HCT116 (cell line): ENCODE measurements at regions not wholly inside any gene's neighbourhood (a gene's known extent, or its start where the extent isn't known, plus 50 kb on each side); places are given as distances from the start of the nearest gene placed in this dataset.
A peak's percentile ranks its signal among the peaks of the same experiment; 100 is the strongest.

Experiments used
- ATAC-seq: fragments of 200-7000 bp; cut with Tn5 transposase; 2 replicates; pipeline ENCODE4 v1.9.1; 2020; ENCODE audit warnings: mild to moderate bottlenecking, moderate library complexity
- BruUV-seq: library from RNA; stranded (reverse); fragments of 400-500 nt; replicated peaks from 2 replicates; lab custom pipeline; 2021; lab: Mats Ljungman, UMichigan
- CTCF ChIA-PET: fragments of 300-600 bp; sonication (Branson Sonifier 250); formaldehyde crosslinking; loops from one replicate; lab custom pipeline; 2021; ENCODE audit warnings: antibody characterized with exemption; lab: Charles Lee
- POLR2A ChIA-PET: fragments of 300-600, 350-600 bp; sonication (Branson Sonifier 250); formaldehyde crosslinking; loops from one replicate; lab custom pipeline; 2021; ENCODE audit warnings: antibody characterized with exemption; lab: Charles Lee
- RAD21 ChIA-PET, 2 experiments: fragments of 300-600 bp; sonication (Branson Sonifier 250); formaldehyde crosslinking; loops; one replicate each; lab custom pipeline; 2023; ENCODE audit warnings: low total read pairs in 2 of 2; ENCODE audit not compliant: uncharacterized antibody in 2 of 2, unreplicated experiment in 2 of 2, low non-redundant PET in 1 of 2; lab: Charles Lee
- DNase-seq: peaks from one replicate; pipeline ENCODE4 v3.0.0-alpha.2; 2010; ENCODE audit warnings: low read depth, low spot score
- H2AFZ ChIP-seq: fragments of 200-600 bp; shearing (Covaris generic), sonication (generic); 2 replicates; pipeline ENCODE4 v1.6.1; 2017; ENCODE audit warnings: low read depth, mixed run types, mixed read lengths, antibody characterized with exemption, low read length; ENCODE audit not compliant: poor library complexity, severe bottlenecking
- H3K27ac ChIP-seq: 2 replicates; pipeline ENCODE4 v1.5.1; 2012; ENCODE audit warnings: low read depth, low read length
- H3K27me3 ChIP-seq: fragments of 200-600 bp; sonication (generic); 2 replicates; pipeline ENCODE4 v1.6.1; 2016; ENCODE audit warnings: mixed run types, low read length, mixed read lengths; ENCODE audit not compliant: insufficient read depth
- H3K36me3 ChIP-seq, 2 experiments: fragments of 200-500 bp in 1 of 2; fragments of 200-600 bp in 1 of 2; sonication (Bioruptor generic) in 1 of 2; sonication (generic) in 1 of 2; 2 replicates each; pipeline versions ENCODE4 v1.5.1 to v1.6.1; 2014 to 2016; ENCODE audit warnings: low read length in 2 of 2, inconsistent platforms in 1 of 2, mixed read lengths in 1 of 2, mixed run types in 1 of 2; ENCODE audit not compliant: insufficient read depth in 2 of 2, control insufficient read depth in 1 of 2
- H3K4me1 ChIP-seq, 2 experiments: fragments of 200-600 bp in 1 of 2; sonication (generic) in 1 of 2; 2 replicates each; pipeline versions ENCODE4 v1.5.1 to v1.6.1; 2012 to 2017; ENCODE audit warnings: low read length in 2 of 2, inconsistent platforms in 1 of 2, mild to moderate bottlenecking in 1 of 2, mixed read lengths in 1 of 2, mixed run types in 1 of 2, moderate library complexity in 1 of 2; ENCODE audit not compliant: insufficient read depth in 2 of 2, control insufficient read depth in 1 of 2
- H3K4me2 ChIP-seq: fragments of 200-600 bp; sonication (generic); 2 replicates; pipeline ENCODE4 v1.6.1; 2017; ENCODE audit warnings: mixed run types, low read length, mixed read lengths
- H3K4me3 ChIP-seq, 2 experiments: fragments of 200-600 bp in 1 of 2; sonication (generic) in 1 of 2; replicated peaks in 1 of 2; 2 replicates each; pipeline ENCODE4 v1.5.1; 2011 to 2016; ENCODE audit warnings: low read length in 2 of 2, control low read depth in 1 of 2, low read depth in 1 of 2, mild to moderate bottlenecking in 1 of 2, mixed read lengths in 1 of 2, mixed run types in 1 of 2
- H3K79me2 ChIP-seq: fragments of 200-600 bp; sonication (generic); 2 replicates; pipeline ENCODE4 v1.6.1; 2017; ENCODE audit warnings: mild to moderate bottlenecking, mixed run types, low read length, moderate library complexity, mixed read lengths; ENCODE audit not compliant: insufficient read depth
- H3K9ac ChIP-seq: fragments of 200-600 bp; sonication (generic); 2 replicates; pipeline ENCODE4 v1.6.1; 2016; ENCODE audit warnings: low read length, mixed read lengths
- H3K9me2 ChIP-seq: fragments of 200-600 bp; sonication (generic), shearing (Covaris generic); 2 replicates; pipeline ENCODE4 v1.6.1; 2017; ENCODE audit warnings: mixed run types, mild to moderate bottlenecking, moderate library complexity; ENCODE audit not compliant: insufficient read depth
- H3K9me3 ChIP-seq, 2 experiments: fragments of 200-500 bp in 1 of 2; fragments of 200-600 bp in 1 of 2; sonication (Bioruptor generic) in 1 of 2; sonication (generic) in 1 of 2; 2 replicates each; pipeline ENCODE4 v1.6.1; 2014 to 2017; ENCODE audit warnings: low read length in 2 of 2, mixed read lengths in 2 of 2, inconsistent platforms in 1 of 2, low read depth in 1 of 2, mild to moderate bottlenecking in 1 of 2, mixed run types in 1 of 2, moderate library complexity in 1 of 2; ENCODE audit not compliant: control insufficient read depth in 1 of 2, insufficient read depth in 1 of 2
- H4K20me1 ChIP-seq: fragments of 200-600 bp; sonication (generic), shearing (Covaris generic); 2 replicates; pipeline ENCODE4 v1.6.1; 2017; ENCODE audit warnings: mixed run types, mild to moderate bottlenecking, moderate library complexity; ENCODE audit not compliant: insufficient read depth
- CBX3 ChIP-seq: IDR thresholded peaks from 2 replicates; pipeline ENCODE4 v1.6.1; 2012; ENCODE audit warnings: low read depth
- JUND ChIP-seq: IDR thresholded peaks from 2 replicates; pipeline ENCODE4 v1.6.1; 2012
- POLR2AphosphoS5 ChIP-seq: IDR thresholded peaks from 2 replicates; pipeline ENCODE4 v1.6.1; 2011; ENCODE audit warnings: mild to moderate bottlenecking, low read depth, low read length, moderate library complexity
- RAD21 ChIP-seq: IDR thresholded peaks from 2 replicates; pipeline ENCODE4 v1.6.1; 2012; ENCODE audit warnings: low read depth, mild to moderate bottlenecking
- SP1 ChIP-seq: IDR thresholded peaks from 2 replicates; pipeline ENCODE4 v1.6.1; 2012; ENCODE audit warnings: low read depth
- SRF ChIP-seq: IDR thresholded peaks from 2 replicates; pipeline ENCODE4 v1.6.1; 2012; ENCODE audit warnings: low read depth
- TCF7L2 ChIP-seq: IDR thresholded peaks from 2 replicates; pipeline ENCODE4 v1.7.0; 2011; ENCODE audit warnings: borderline replicate concordance, inconsistent platforms; ENCODE audit not compliant: insufficient read depth, insufficient read length; ENCODE audit errors: extremely low read depth
- YY1 ChIP-seq: IDR thresholded peaks from 2 replicates; pipeline ENCODE4 v1.6.1; 2011; ENCODE audit warnings: low read length, low read depth, moderate library complexity, mild to moderate bottlenecking; ENCODE audit not compliant: insufficient replicate concordance; ENCODE audit errors: extremely low read depth
- intact Hi-C: fragments of 100-400 bp; cut with micrococcal nuclease; formaldehyde crosslinking; loops from 2 replicates; pipeline ENCODE4 v1.10.0; 2022
- TF ChIP-seq, protein P1 (sequence below): IDR thresholded peaks from 2 replicates; pipeline ENCODE4 v1.6.1; 2011; ENCODE audit warnings: mild to moderate bottlenecking, low read length, moderate library complexity; ENCODE audit not compliant: insufficient replicate concordance; ENCODE audit errors: extremely low read depth
- TF ChIP-seq, protein P2 (sequence below), 3 experiments: fragments of 200-600 bp in 1 of 3; sonication (generic) in 1 of 3; IDR thresholded peaks in 2 of 3; conservative IDR thresholded peaks in 1 of 3; 2 replicates each; pipeline ENCODE4 v1.5.1; 2012 to 2017; ENCODE audit warnings: low read depth in 2 of 3, low read length in 2 of 3, antibody characterized with exemption in 1 of 3, borderline replicate concordance in 1 of 3, control low read depth in 1 of 3, mild to moderate bottlenecking in 1 of 3, mixed read lengths in 1 of 3, mixed run types in 1 of 3, moderate library complexity in 1 of 3; ENCODE audit not compliant: insufficient read depth in 1 of 3

DNA sequence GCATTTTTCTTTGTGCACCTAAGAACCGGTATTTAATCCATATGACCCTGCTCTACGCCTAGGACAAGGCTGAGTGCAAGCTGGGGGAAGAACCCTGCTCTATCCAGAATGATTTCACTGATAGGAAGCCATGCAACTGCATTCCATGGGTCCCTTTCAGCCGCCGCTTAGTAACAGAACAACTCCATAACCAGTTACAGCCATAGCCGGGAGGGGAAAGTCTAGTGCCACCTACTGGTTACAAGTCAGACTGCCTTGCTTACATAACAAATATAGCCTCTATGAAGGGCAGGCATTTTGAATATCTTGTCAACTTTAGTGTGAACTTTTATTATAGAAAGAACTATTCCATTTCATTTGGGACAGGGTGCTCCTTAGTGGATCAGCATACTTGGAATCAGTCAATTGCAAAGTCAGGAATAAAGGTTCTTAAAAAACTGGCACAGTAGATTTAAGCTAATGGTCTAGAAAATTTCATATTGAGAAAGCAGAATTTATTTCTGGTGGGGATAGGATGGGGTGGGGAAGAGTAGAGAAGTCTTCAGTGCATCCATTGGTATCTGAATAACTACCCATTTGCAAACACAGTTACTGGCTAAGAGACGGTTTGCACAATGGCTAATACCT is 521.7 kb downstream of the ADRA2A start:
- no peaks in the 10 kb centered on the region for H4K20me1 ChIP-seq
- no peak overlapping the region for H3K4me2 ChIP-seq
- no peaks in the 10 kb centered on the region for H3K9me3 ChIP-seq
- intact Hi-C loops = loop anchor here (5.0 to 10.0 kb wide), 3 partner anchors 521 to 984 kb away; partner anchors contain the start of gene ADRA2A
- H2AFZ ChIP-seq = no peak overlapping the region
- H3K27me3 ChIP-seq = peaks cover 13% of the 10 kb centered on the region; the same call in 1 of the 2 replicates
- H3K9ac ChIP-seq = no peak overlapping the region
- ChIA-PET RAD21 (no interaction called here), POLR2A (no interaction called here), CTCF (interaction anchor here (0.9 to 1.4 kb wide), 3 partner anchors 9 to 852 kb away, joined by 3 to 4 read pairs (median 3); no protein-coding TSS in a partner anchor)
- no peak overlapping the region for H3K27ac ChIP-seq
- DNase-seq = peak; percentile 60
- H3K4me3 ChIP-seq = no peak overlapping the region
- H3K9me2 ChIP-seq = no peaks in the 10 kb centered on the region
- H3K79me2 ChIP-seq = no peaks in the 10 kb centered on the region
- H3K4me1 ChIP-seq = no peaks in the 10 kb centered on the region
- BruUV-seq = no TSS peak
- TF ChIP-seq SRF (0 out of 2 replicates have a peak, but pooled peaks have one; percentile 18), JUND (no peak), YY1 (peak; percentile 75), POLR2AphosphoS5 (no peak), CBX3 (peak; percentile 72; the same call in 1 of the 2 replicates), TCF7L2 (peak; percentile 18), SP1 (no peak), RAD21 (peak; percentile 67)
- TF ChIP-seq, protein P1, sequence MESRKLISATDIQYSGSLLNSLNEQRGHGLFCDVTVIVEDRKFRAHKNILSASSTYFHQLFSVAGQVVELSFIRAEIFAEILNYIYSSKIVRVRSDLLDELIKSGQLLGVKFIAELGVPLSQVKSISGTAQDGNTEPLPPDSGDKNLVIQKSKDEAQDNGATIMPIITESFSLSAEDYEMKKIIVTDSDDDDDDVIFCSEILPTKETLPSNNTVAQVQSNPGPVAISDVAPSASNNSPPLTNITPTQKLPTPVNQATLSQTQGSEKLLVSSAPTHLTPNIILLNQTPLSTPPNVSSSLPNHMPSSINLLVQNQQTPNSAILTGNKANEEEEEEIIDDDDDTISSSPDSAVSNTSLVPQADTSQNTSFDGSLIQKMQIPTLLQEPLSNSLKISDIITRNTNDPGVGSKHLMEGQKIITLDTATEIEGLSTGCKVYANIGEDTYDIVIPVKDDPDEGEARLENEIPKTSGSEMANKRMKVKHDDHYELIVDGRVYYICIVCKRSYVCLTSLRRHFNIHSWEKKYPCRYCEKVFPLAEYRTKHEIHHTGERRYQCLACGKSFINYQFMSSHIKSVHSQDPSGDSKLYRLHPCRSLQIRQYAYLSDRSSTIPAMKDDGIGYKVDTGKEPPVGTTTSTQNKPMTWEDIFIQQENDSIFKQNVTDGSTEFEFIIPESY = no peak
- TF ChIP-seq, protein P2, sequence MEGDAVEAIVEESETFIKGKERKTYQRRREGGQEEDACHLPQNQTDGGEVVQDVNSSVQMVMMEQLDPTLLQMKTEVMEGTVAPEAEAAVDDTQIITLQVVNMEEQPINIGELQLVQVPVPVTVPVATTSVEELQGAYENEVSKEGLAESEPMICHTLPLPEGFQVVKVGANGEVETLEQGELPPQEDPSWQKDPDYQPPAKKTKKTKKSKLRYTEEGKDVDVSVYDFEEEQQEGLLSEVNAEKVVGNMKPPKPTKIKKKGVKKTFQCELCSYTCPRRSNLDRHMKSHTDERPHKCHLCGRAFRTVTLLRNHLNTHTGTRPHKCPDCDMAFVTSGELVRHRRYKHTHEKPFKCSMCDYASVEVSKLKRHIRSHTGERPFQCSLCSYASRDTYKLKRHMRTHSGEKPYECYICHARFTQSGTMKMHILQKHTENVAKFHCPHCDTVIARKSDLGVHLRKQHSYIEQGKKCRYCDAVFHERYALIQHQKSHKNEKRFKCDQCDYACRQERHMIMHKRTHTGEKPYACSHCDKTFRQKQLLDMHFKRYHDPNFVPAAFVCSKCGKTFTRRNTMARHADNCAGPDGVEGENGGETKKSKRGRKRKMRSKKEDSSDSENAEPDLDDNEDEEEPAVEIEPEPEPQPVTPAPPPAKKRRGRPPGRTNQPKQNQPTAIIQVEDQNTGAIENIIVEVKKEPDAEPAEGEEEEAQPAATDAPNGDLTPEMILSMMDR (IDR thresholded peaks at IDR 0.05 in 2 of 3, conservative IDR thresholded peaks at IDR 0.05 in 1 of 3; ENCODE audit: borderline replicate concordance in 1 of 3, insufficient read depth in 1 of 3, low read depth in 2 of 3, low read length in 2 of 3) = peak; percentile 65 to 98 (median 95); a peak in 5 of 6 replicates
- no peaks in the 10 kb centered on the region for H3K36me3 ChIP-seq
- peak; percentile 97 for ATAC-seq
